Progenitor cell of endocrine pancreas (in vitro differentiated cells): ENCODE measurements at regions not wholly inside any gene's neighbourhood (a gene's known extent, or its start where the extent isn't known, plus 50 kb on each side); places are given as distances from the start of the nearest gene placed in this dataset.

Source experiments
- DNase-seq: peaks from one replicate; pipeline ENCODE4 v3.0.0; 2021; ENCODE audit warnings: low spot score; ENCODE audit not compliant: unreplicated experiment
- H3K27ac Mint-ChIP-seq: 2 replicates; pipeline ENCODE4 v1.8.0; 2021; ENCODE audit warnings: mild to moderate bottlenecking, moderate library complexity, mixed read lengths
- H3K27me3 Mint-ChIP-seq: 2 replicates; pipeline ENCODE4 v1.8.0; 2021; ENCODE audit warnings: mixed read lengths
- H3K36me3 Mint-ChIP-seq: 2 replicates; pipeline ENCODE4 v1.8.0; 2022; ENCODE audit warnings: mixed read lengths; ENCODE audit not compliant: insufficient read depth
- H3K4me1 Mint-ChIP-seq: 2 replicates; pipeline ENCODE4 v1.8.0; 2021; ENCODE audit warnings: low read depth, mixed read lengths
- H3K4me3 Mint-ChIP-seq: 2 replicates; pipeline ENCODE4 v1.8.0; 2021; ENCODE audit warnings: low read depth, mild to moderate bottlenecking, moderate library complexity, mixed read lengths
- H3K9me3 Mint-ChIP-seq: 2 replicates; pipeline ENCODE4 v1.8.0; 2021; ENCODE audit warnings: low read depth, mixed read lengths
- CTCF ChIP-seq: fragments of 200-600 bp; sonication (generic); IDR thresholded peaks from one replicate; pipeline ENCODE4 v1.5.0; 2021; ENCODE audit warnings: antibody characterized with exemption, mild to moderate bottlenecking; ENCODE audit not compliant: unreplicated experiment

GRCh38 chr21:26686278-26686677, 113.2 kb upstream of the CYYR1 start:
- Mint-ChIP-seq H3K4me3 (no peak overlapping the region), H3K36me3 (no peaks in the 10 kb centered on the region), H3K9me3 (no peaks in the 10 kb centered on the region), H3K27ac (no peak overlapping the region), H3K27me3 (no peaks in the 10 kb centered on the region), H3K4me1 (no peaks in the 10 kb centered on the region)
- no peak for TF ChIP-seq CTCF
- DNase-seq: no peak

GRCh38 chr21:26684889-26685288, 111.8 kb upstream of the CYYR1 start:
- Mint-ChIP-seq H3K27ac (no peak overlapping the region), H3K27me3 (no peaks in the 10 kb centered on the region), H3K4me3 (no peak overlapping the region), H3K9me3 (no peaks in the 10 kb centered on the region), H3K4me1 (no peaks in the 10 kb centered on the region), H3K36me3 (no peaks in the 10 kb centered on the region)
- no peak for TF ChIP-seq CTCF
- DNase-seq: no peak

GRCh38 chr21:26683996-26684395, 110.9 kb upstream of the CYYR1 start:
- H3K4me3 Mint-ChIP-seq: no peak overlapping the region
- H3K27ac Mint-ChIP-seq: no peak overlapping the region
- H3K9me3 Mint-ChIP-seq: no peaks in the 10 kb centered on the region
- H3K27me3 Mint-ChIP-seq: no peaks in the 10 kb centered on the region
- no peak for TF ChIP-seq CTCF
- peaks cover under 1% of the 10 kb centered on the region for H3K4me1 Mint-ChIP-seq
- no peak for DNase-seq
- no peaks in the 10 kb centered on the region for H3K36me3 Mint-ChIP-seq

DNA sequence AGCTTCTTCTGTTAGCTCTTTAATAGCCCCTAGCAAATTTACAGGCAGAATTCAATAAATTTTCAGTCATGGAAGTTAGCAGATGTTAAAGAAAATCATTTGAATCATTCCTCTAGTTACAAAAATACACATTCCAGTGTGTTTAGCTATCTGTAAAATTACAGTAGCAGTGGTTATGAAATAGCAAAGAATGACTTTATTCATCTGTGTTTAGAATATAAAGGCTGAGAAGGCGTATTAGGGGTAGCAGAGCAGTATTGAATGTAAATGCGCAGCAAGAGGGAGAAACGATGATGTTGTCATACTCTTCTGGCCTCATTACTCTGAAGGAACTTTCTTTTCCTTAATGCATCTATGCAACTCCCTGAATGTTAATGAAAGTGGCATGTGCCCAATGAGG, 106.2 kb upstream of the CYYR1 start:
- Mint-ChIP-seq H3K4me3 (no peak overlapping the region), H3K27me3 (no peaks in the 10 kb centered on the region), H3K36me3 (peaks cover 2% of the 10 kb centered on the region), H3K9me3 (peaks cover 8% of the 10 kb centered on the region), H3K4me1 (peaks cover 8% of the 10 kb centered on the region), H3K27ac (no peak overlapping the region)
- no peak for TF ChIP-seq CTCF
- DNase-seq: no peak

DNA sequence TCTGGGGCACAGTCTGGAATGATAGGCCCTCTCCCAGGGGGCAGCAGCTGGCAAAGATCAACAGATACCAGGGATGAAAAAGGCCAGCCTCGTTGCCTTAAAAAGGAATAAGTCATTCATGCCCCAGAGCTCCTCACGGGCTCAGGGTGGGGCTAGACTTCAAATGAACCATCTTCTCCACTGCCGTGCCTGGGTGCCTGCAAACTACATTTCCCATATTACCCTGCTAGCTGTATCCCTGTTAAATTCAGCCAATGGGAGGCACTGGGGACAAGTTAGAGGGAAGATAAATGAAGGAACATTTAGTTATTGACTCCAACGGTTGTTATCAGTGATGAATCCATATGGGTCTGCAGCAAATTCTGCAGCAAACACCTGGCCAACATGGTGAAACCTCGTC, 101.2 kb upstream of the CYYR1 start:
- H3K9me3 Mint-ChIP-seq: peaks cover 14% of the 10 kb centered on the region
- H3K27me3 Mint-ChIP-seq: no peaks in the 10 kb centered on the region
- H3K36me3 Mint-ChIP-seq: peaks cover 2% of the 10 kb centered on the region
- H3K4me1 Mint-ChIP-seq: peaks cover 13% of the 10 kb centered on the region
- no peak for TF ChIP-seq CTCF
- no peak overlapping the region for H3K27ac Mint-ChIP-seq
- DNase-seq: no peak
- no peak overlapping the region for H3K4me3 Mint-ChIP-seq
